Activated B cell treated with CpG ODN at 0.5 μM for 24 hours (primary cell): ENCODE measurements at regions not wholly inside any gene's neighbourhood (a gene's known extent, or its start where the extent isn't known, plus 50 kb on each side); places are given as distances from the start of the nearest gene placed in this dataset.
"Not testable (repeated sequence)": the region's sequence is repeated elsewhere in the genome, so short reads cannot be mapped to it uniquely, and the experiment has no call there.

ENCODE experiments used
- ATAC-seq: fragments of 200-7000 bp; cut with Tn5 transposase; one replicate; pipeline ENCODE4 v1.10.0; 2021; ENCODE audit warnings: low read depth, mild to moderate bottlenecking, moderate library complexity
- CTCF ChIA-PET: fragments of 350-600 bp; sonication (Branson Sonifier 250); formaldehyde crosslinking; loops from one replicate; lab custom pipeline; 2021; ENCODE audit warnings: antibody characterized with exemption; lab: Charles Lee
- POLR2A ChIA-PET: fragments of 350-600 bp; sonication (Branson Sonifier 250); formaldehyde crosslinking; loops from one replicate; lab custom pipeline; 2021; ENCODE audit warnings: antibody characterized with exemption; lab: Charles Lee
- DNase-seq: peaks from one replicate; pipeline ENCODE4 v3.0.0; 2022
- H3K27ac Mint-ChIP-seq: one replicate; pipeline ENCODE4 v1.8.0; 2020; ENCODE audit warnings: mixed read lengths
- H3K27me3 Mint-ChIP-seq: one replicate; pipeline ENCODE4 v1.8.0; 2021; ENCODE audit warnings: mixed read lengths
- H3K36me3 Mint-ChIP-seq: one replicate; pipeline ENCODE4 v1.8.0; 2021; ENCODE audit warnings: low read depth, mixed read lengths
- H3K4me1 Mint-ChIP-seq: one replicate; pipeline ENCODE4 v1.8.0; 2021; ENCODE audit warnings: mixed read lengths
- H3K4me3 Mint-ChIP-seq: one replicate; pipeline ENCODE4 v1.8.0; 2020; ENCODE audit warnings: mild to moderate bottlenecking, mixed read lengths
- H3K9me3 Mint-ChIP-seq: one replicate; pipeline ENCODE4 v1.8.0; 2020; ENCODE audit warnings: mixed read lengths
- CTCF ChIP-seq: fragments of 200-600 bp; IDR thresholded peaks from one replicate; pipeline ENCODE4 v1.8.0; 2022; ENCODE audit warnings: antibody characterized with exemption, mild to moderate bottlenecking
- intact Hi-C: fragments of 100-400 bp; cut with micrococcal nuclease; formaldehyde crosslinking; loops from one replicate; pipeline ENCODE4 v1.15.1; 2024

DNA sequence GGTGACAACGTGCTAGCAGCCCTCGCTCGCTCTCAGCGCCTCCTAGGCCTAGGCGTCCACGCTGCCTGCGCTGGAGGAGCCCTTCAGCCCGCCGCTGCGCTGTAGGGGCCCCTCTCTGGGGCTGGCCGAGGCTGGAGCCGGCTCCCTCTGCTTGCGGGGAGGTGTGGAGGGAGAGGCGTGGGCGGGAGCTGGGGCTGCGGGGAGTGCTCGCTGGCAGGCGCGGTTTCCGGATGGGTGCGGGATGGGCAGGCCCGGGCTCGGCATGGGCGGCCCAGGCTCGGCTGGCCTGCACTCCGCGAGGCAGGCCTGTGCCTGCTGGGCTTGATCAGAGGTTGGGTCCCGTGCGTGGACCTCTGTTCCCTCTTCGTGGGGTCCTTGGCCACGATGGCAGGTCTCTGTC, 472.6 kb downstream of the PRR16 start:
- Mint-ChIP-seq H3K4me3 (no peak overlapping the region), H3K9me3 (peaks cover 5% of the 10 kb centered on the region), H3K27ac (no peak overlapping the region), H3K27me3 (no peaks in the 10 kb centered on the region), H3K4me1 (no peaks in the 10 kb centered on the region), H3K36me3 (no peaks in the 10 kb centered on the region)
- no peak for ATAC-seq
- DNase-seq = no peak
- intact Hi-C loops = no loop called here
- ChIA-PET POLR2A (no interaction called here), CTCF (interaction anchor here (0.7 kb wide), 1 partner anchor 1192 kb away, joined by 3 read pairs; no protein-coding TSS in a partner anchor)
- no peak for TF ChIP-seq CTCF

- CTCF ChIA-PET = no interaction called here
- Mint-ChIP-seq H3K4me3 (no peak overlapping the region), H3K27ac (no peak overlapping the region), H3K9me3 (peaks cover 5% of the 10 kb centered on the region), H3K27me3 (no peaks in the 10 kb centered on the region), H3K36me3 (no peaks in the 10 kb centered on the region), H3K4me1 (no peaks in the 10 kb centered on the region)
- ATAC-seq (no peak), DNase-seq (no peak)
- TF ChIP-seq CTCF = no peak
- POLR2A ChIA-PET = no interaction called here
- intact Hi-C loops = no loop called here
Observed at GRCh38 chr5:120938604-120939003, 474.5 kb downstream of the PRR16 start.

DNA sequence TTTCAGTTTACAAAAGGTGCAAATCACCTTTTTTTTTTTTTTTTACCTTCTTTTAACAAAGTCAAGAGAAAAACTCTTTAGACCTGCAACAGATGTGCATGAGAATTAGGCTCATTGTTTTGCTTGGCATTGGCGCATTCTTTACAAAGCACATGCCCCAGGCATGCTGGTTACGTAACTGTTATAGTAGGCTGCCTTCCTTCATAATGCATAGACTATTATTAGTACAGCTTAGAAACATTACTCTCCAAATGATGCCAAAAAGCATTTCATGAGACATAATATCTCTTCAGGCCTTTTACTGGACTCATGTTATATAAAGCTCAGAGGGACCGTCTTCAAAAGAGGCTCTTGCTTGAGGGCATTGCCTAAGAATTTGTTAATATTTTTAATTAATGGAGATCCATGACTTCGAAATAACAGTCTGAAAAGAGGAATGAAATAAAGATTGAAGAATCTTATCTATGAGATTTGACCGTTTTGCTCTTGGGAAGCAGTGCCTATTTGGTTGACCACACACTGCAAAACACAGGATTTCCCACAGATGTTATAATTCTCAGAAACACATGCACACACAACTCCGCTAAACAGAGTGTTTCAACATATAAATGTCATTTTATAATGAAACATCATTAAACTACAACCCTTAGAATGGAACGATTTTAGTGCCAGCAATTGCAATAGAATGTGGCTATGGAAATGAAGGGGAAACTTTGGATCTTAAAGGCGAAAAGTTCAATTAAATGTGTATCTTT, 478.7 kb downstream of the PRR16 start:
- Mint-ChIP-seq H3K27ac (no peak overlapping the region), H3K4me1 (no peaks in the 10 kb centered on the region), H3K9me3 (peaks cover 2% of the 10 kb centered on the region), H3K36me3 (no peaks in the 10 kb centered on the region), H3K27me3 (no peaks in the 10 kb centered on the region), H3K4me3 (no peak overlapping the region)
- intact Hi-C loops = no loop called here
- DNase-seq (no peak), ATAC-seq (no peak)
- TF ChIP-seq CTCF = no peak
- ChIA-PET POLR2A (no interaction called here), CTCF (no interaction called here)

DNA sequence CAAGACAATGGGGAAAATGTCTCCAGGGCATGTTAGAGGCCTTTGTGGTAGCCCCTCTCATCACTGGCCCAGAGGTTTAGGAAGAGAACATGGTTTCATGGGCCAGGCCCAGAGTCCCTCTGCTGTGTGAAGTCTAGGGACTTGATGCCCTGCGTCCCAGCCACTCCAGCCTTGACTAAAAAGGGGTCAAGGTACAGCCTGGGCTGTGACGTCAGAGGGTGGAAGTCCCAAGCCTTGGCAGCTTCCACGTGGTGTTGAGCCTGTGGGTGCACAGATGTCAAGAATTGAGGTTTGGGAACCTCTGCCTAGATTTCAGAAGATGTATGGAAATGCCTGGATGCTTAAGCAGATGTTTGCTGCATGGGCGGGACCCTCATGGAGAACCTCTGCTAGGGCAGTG, 485.5 kb downstream of the PRR16 start:
- peaks cover 14% of the 10 kb centered on the region for H3K9me3 Mint-ChIP-seq
- DNase-seq, H3K27ac Mint-ChIP-seq, H3K4me3 Mint-ChIP-seq, POLR2A ChIA-PET, ATAC-seq, intact Hi-C loops, CTCF ChIA-PET, H3K27me3 Mint-ChIP-seq, H3K36me3 Mint-ChIP-seq, H3K4me1 Mint-ChIP-seq: not testable (repeated sequence)

DNA sequence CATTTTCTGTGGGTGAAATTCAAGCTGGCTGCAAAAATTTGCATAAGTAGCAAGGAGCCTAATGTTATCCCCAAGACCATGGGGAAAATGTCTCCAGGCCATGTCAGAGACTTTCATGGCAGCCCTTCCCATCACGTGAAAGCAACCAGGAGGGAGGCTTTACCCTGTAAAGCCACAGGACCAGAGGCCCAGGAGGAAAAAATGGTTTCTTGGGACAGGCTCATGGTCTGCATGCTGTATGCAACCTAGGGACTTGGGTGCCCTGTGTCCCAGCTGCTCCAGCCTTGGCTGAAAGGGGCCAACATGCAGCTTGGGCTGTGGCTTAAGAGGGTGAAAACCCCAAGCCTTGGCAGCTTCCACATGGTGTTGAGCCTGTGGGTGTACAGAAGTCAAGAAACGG, 489.3 kb downstream of the PRR16 start:
- H3K27ac Mint-ChIP-seq, H3K36me3 Mint-ChIP-seq, intact Hi-C loops, DNase-seq, H3K4me3 Mint-ChIP-seq, CTCF ChIA-PET, H3K4me1 Mint-ChIP-seq, H3K27me3 Mint-ChIP-seq, POLR2A ChIA-PET, ATAC-seq: not testable (repeated sequence)
- peaks cover 20% of the 10 kb centered on the region for H3K9me3 Mint-ChIP-seq

DNA sequence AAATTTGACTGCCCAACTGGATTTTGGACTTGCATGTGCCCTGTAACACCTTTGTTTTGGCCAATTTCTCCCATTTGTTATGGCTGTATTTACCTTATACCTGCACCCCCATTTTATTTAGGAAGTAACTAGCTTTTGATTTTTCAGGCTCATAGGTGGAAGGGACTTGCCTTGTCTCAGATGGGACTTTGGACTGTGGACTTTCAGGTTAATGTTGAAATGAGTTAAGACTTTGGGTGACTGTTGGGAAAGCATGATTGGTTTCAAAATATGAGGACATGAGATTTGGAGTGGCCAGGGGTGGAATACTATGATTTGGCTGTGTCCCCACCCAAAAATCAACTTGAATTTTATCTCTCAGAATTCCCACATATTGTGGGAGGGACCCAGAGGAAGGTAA, 490.2 kb downstream of the PRR16 start:
- H3K36me3 Mint-ChIP-seq = no peaks in the 10 kb centered on the region
- DNase-seq (no peak), ATAC-seq (no peak)
- peaks cover 20% of the 10 kb centered on the region for H3K9me3 Mint-ChIP-seq
- CTCF ChIA-PET = no interaction called here
- no peak for TF ChIP-seq CTCF
- H3K27me3 Mint-ChIP-seq = no peaks in the 10 kb centered on the region
- H3K4me1 Mint-ChIP-seq = no peaks in the 10 kb centered on the region
- no peak overlapping the region for H3K4me3 Mint-ChIP-seq
- POLR2A ChIA-PET = no interaction called here
- H3K27ac Mint-ChIP-seq = no peak overlapping the region
- intact Hi-C loops = no loop called here
